ENCODE measurements at regions not wholly inside any gene's neighbourhood (a gene's known extent, or its start where the extent isn't known, plus 50 kb on each side); places are given as distances from the start of the nearest gene placed in this dataset.

- TF ChIP-seq CTCF (conservative IDR thresholded peaks at IDR 0.05; ENCODE audit: low read depth, low read length): no peak
- no peak for TF ChIP-seq EZH2 (IDR thresholded peaks at IDR 0.05; ENCODE audit: borderline replicate concordance, low read depth, low read length, poor library complexity, severe bottlenecking)
Measured at GRCh38 chr3:74288761-74289160, 325.7 kb downstream of the CNTN3 start.
